ENCODE measurements at regions not wholly inside any gene's neighbourhood (a gene's known extent, or its start where the extent isn't known, plus 50 kb on each side); places are given as distances from the start of the nearest gene placed in this dataset.

DNA sequence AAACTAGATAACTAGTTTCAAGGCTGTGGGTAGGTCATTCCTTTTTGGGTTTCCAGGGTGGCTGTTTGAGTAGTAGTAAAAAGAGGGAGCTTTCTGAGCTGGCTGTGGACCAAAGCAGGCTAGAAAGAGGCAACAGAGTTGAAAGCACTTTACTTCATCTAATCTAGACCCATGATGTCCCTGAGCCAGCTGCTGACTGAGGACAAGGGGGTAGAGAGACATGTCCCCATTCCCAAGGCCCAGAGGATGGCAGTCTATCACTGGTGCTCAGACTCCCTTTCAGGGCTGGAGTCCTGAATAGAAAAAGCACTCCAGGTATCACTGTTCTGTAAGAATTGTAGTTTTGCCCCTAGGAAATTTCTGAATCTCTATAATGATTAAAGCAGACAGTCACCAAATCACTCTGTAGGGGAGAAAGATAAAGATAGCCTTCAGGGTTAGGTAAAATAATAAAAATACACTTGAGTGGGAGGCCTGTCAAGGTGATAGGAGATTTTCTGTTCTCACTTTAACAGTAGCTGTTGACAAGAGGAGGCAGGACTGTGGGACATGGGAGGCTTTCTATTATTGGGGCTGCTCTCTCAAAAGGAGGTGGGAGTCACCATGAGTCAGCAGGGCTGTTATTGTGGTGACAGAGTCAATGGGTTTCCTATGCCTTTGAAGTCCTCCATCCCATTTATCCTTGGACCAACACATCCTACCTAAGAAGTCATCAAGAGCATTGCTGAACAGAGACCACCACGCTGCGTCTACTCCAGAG lies 190.2 kb upstream of the MPHOSPH6 start:
- intact Hi-C loops (cut with DNase I; ENCODE audit: low total_unique reads), result no loop called here
- no peak for TF ChIP-seq POLR2A (IDR thresholded peaks at IDR 0.05)
- TF ChIP-seq, protein P1, sequence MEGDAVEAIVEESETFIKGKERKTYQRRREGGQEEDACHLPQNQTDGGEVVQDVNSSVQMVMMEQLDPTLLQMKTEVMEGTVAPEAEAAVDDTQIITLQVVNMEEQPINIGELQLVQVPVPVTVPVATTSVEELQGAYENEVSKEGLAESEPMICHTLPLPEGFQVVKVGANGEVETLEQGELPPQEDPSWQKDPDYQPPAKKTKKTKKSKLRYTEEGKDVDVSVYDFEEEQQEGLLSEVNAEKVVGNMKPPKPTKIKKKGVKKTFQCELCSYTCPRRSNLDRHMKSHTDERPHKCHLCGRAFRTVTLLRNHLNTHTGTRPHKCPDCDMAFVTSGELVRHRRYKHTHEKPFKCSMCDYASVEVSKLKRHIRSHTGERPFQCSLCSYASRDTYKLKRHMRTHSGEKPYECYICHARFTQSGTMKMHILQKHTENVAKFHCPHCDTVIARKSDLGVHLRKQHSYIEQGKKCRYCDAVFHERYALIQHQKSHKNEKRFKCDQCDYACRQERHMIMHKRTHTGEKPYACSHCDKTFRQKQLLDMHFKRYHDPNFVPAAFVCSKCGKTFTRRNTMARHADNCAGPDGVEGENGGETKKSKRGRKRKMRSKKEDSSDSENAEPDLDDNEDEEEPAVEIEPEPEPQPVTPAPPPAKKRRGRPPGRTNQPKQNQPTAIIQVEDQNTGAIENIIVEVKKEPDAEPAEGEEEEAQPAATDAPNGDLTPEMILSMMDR (IDR thresholded peaks at IDR 0.05 in 4 of 5, conservative IDR thresholded peaks at IDR 0.05 in 1 of 5), result no peak
- no peak for ATAC-seq

GRCh38 chr16:82358606-82359221 lies 188.7 kb upstream of the MPHOSPH6 start:
- Histone ChIP-seq H3K9me3 (no peaks in the 10 kb centered on the region), H3K36me3 (no peaks in the 10 kb centered on the region), H3K4me1 (no peaks in the 10 kb centered on the region), H3K27me3 (no peaks in the 10 kb centered on the region), H3K4me3 (no peak overlapping the region), H3K27ac (no peak overlapping the region)
- intact Hi-C loops (cut with DNase I; ENCODE audit: low total_unique reads) (no loop called here), in situ Hi-C loops (cut with MboI; ENCODE audit: low sequenced_read_pairs in 4 of 4) (no loop called here)
- TF ChIP-seq, protein P1 (IDR thresholded peaks at IDR 0.05 in 4 of 5, conservative IDR thresholded peaks at IDR 0.05 in 1 of 5), result no peak
- no peak for TF ChIP-seq POLR2A (IDR thresholded peaks at IDR 0.05)
- DNase-seq, result no peak
- ATAC-seq, result no peak

More for the DNA sequence above, 190.2 kb upstream of the MPHOSPH6 start:
- in situ Hi-C loops (cut with MboI; ENCODE audit: low sequenced_read_pairs in 4 of 4), result no loop called here
- Histone ChIP-seq H3K27me3 (no peaks in the 10 kb centered on the region), H3K4me3 (no peak overlapping the region), H3K36me3 (no peaks in the 10 kb centered on the region), H3K27ac (no peak overlapping the region), H3K9me3 (no peaks in the 10 kb centered on the region), H3K4me1 (no peaks in the 10 kb centered on the region)
- DNase-seq, result no peak

GRCh38 chr16:82358161-82358560 lies 188.1 kb upstream of the MPHOSPH6 start:
- H3K36me3 ChIP-seq, result no peaks in the 10 kb centered on the region
- no peak for DNase-seq
- in situ Hi-C loops (cut with MboI; ENCODE audit: low sequenced_read_pairs in 4 of 4) (no loop called here), intact Hi-C loops (cut with DNase I; ENCODE audit: low total_unique reads) (no loop called here)
- no peak overlapping the region for H3K4me3 ChIP-seq
- H3K27me3 ChIP-seq, result no peaks in the 10 kb centered on the region
- TF ChIP-seq POLR2A (IDR thresholded peaks at IDR 0.05), result no peak
- TF ChIP-seq, protein P1 (IDR thresholded peaks at IDR 0.05 in 4 of 5, conservative IDR thresholded peaks at IDR 0.05 in 1 of 5), result no peak
- H3K27ac ChIP-seq, result no peak overlapping the region
- no peaks in the 10 kb centered on the region for H3K4me1 ChIP-seq
- H3K9me3 ChIP-seq, result no peaks in the 10 kb centered on the region
- no peak for ATAC-seq

DNA sequence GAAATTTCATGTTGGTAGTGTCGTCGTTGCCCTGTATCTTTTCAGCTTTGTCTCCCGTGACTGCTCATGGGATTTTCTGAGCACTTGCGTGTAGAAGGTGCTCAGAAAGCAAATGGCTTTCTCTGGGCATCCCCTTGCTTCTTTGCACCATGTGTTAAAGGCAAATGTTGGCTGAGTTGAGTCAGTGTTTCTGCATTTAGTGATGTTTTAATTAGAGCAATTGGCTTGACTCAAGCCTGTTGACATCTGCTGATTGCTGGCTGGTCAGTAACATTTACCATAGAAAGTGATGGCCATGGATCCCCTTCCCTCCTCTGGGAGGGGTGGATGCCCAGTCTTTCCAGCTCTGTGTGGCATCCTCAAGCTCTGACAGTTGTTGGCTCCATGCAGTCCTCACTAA lies 187.2 kb upstream of the MPHOSPH6 start:
- DNase-seq (no peak), ATAC-seq (no peak)
- in situ Hi-C loops (cut with MboI; ENCODE audit: low sequenced_read_pairs in 4 of 4), result no loop called here

More for the DNA sequence above, 187.2 kb upstream of the MPHOSPH6 start:
- no peaks in the 10 kb centered on the region for H3K27me3 ChIP-seq
- no peaks in the 10 kb centered on the region for H3K36me3 ChIP-seq
- no peaks in the 10 kb centered on the region for H3K9me3 ChIP-seq
- no peak for TF ChIP-seq POLR2A (IDR thresholded peaks at IDR 0.05)
- TF ChIP-seq, protein P1 (IDR thresholded peaks at IDR 0.05 in 4 of 5, conservative IDR thresholded peaks at IDR 0.05 in 1 of 5), result no peak
- no peak overlapping the region for H3K4me3 ChIP-seq
- H3K4me1 ChIP-seq, result no peaks in the 10 kb centered on the region
- H3K27ac ChIP-seq, result no peak overlapping the region
- intact Hi-C loops (cut with DNase I; ENCODE audit: low total_unique reads), result no loop called here
